Hypothalamus (tissue), 51 donors: ENCODE measurements at regions not wholly inside any gene's neighbourhood (a gene's known extent, or its start where the extent isn't known, plus 50 kb on each side); places are given as distances from the start of the nearest gene placed in this dataset.
"Not testable (repeated sequence)": the region's sequence is repeated elsewhere in the genome, so short reads cannot be mapped to it uniquely, and the experiment has no call there.

Experiments used
- DNase-seq, 51 donors: peaks; one replicate each; lab custom pipeline; 2025; lab: John Stamatoyannopoulos, UW

GRCh38 chr13:78100486-78100885, 181.9 kb upstream of the EDNRB start:
- DNase-seq = no peak

GRCh38 chr13:78098249-78098648, 179.6 kb upstream of the EDNRB start:
- no peak for DNase-seq

DNA sequence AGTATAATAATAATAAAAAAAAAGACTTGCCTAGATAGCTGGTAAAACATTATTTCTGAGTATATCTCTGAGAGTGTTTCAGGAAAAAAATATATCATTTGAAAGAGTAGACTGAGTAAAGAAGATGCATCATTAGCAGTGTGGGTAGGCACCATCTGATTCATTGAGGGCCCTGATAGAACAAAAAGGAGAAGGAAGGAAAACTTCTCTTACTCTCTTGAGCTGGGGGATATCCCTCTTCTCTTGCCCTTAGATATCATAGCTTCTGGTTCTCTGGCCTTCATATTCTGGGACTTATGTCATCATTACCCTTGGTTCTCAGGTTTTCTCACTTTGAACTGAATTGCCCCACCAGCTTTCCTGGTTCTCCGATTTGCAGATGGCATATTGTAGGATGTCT, 177.6 kb upstream of the EDNRB start:
- no peak for DNase-seq

- DNase-seq = no peak
Measured at GRCh38 chr13:78087966-78088678, 169.5 kb upstream of the EDNRB start.

GRCh38 chr13:78085434-78086225, 167.0 kb upstream of the EDNRB start:
- DNase-seq = no peak

GRCh38 chr13:78084401-78084800, 165.8 kb upstream of the EDNRB start:
- DNase-seq = no peak

DNA sequence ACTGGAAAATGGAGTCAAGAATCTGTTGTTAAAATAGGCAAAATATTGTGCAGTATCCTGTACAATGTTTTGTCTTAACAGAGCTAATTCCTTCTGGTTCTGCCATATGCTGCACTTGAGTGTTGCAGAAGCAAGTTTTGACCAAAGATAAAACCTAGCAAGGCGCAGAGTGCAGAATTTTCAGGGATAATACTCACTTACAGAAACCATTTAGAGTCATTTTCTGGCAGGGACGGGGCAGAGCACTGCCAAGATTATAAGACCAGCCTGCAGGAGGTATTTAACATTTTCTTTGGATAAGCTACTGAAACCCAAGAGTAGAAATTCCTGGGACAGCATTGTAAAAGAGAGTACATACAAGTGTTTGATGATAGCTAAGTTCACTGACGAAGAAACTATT, 159.5 kb upstream of the EDNRB start:
- no peak for DNase-seq

DNA sequence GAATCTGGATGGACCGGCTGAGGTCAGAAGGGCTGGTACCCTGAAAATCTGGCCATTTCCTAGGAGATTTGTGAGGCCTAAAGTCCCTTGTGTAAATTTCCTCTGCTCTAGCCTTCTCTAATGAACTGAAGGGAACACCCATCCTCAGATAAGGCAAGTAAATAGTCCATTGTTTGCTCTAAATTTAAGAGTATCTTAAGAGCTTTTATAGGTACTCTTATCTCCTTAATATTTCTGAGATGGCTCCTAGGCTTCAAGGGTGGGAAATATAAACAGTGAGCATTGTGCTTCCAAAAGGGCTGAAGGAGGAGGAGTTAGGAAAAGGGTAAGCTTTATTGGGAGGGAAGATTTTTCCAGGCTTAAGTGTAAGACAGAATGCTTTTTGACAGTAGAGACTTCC, 148.7 kb upstream of the EDNRB start:
- no peak for DNase-seq

- DNase-seq = no peak
Measured at GRCh38 chr13:78065141-78065540, 146.5 kb upstream of the EDNRB start.

DNA sequence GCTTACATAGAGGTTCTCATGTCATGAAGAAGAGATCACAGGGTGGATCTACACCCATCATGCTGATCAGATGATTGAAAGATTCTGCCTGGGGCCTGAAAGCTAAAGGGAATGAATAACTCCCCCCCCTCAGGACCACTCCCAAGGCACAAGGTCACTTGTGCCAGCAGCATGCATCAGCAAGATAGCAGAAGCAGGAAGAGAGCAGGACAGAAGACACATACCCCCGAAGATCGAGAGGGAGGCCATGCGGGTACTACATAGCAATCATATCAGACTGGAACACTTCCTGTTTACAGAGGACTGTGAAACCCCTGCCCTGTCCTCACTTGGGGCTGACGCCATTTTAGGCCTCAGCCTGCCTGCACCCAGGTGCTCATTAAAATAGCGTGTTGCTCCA, 143.2 kb upstream of the EDNRB start:
- no peak for DNase-seq

- DNase-seq = peak in 29 of 51 donors; percentile 3 to 64 (median 22)
Measured at GRCh38 chr13:78060966-78061365, 142.3 kb upstream of the EDNRB start.

GRCh38 chr13:78056865-78057264, 138.2 kb upstream of the EDNRB start:
- DNase-seq = not testable (repeated sequence)

DNA sequence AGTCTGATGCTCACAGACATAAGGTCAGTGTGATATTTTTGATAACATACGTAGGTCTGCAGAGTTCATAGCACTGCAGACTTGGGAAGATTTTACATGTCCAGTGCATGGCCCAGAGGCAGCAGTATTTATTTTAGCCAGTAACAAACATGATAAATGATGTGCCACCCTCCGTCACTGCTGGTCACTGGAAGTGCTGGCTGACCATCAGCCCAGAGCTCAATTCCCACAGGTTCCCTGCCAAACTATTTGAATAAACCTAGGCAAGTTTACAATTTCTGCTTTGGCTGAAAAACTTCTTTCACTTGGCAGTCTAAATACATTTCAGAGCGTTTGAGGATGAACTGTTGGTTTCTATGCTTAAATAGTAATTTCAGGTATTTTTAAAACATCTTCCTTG, 135.5 kb upstream of the EDNRB start:
- peak in 17 of 51 donors; percentile 1 to 62 (median 17) for DNase-seq

- no peak for DNase-seq
Measured at GRCh38 chr13:78047151-78047550, 128.5 kb upstream of the EDNRB start.

DNA sequence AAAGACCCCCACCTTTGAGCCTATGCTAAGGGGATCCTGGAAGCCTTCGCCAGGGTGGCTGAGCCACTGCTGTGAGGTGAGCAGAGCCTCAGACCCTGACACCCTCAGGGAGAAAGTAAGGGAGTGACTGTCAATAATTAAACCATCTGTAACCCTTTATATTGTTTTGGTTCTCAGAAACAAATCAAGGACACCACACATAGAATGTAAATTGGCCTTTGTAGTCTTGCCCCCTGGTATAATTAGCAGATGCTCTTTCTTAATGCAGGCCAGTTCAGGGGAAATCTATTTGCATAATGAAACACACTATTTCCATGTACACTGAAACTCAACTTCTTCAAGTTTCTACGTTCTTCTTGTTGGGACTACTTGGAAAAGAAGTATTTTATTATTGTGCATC, 127.7 kb upstream of the EDNRB start:
- DNase-seq = no peak

- no peak for DNase-seq
Measured at GRCh38 chr13:78045916-78046315, 127.3 kb upstream of the EDNRB start.

- DNase-seq = not testable (repeated sequence)
Measured at GRCh38 chr13:78041366-78041765, 122.7 kb upstream of the EDNRB start.

DNA sequence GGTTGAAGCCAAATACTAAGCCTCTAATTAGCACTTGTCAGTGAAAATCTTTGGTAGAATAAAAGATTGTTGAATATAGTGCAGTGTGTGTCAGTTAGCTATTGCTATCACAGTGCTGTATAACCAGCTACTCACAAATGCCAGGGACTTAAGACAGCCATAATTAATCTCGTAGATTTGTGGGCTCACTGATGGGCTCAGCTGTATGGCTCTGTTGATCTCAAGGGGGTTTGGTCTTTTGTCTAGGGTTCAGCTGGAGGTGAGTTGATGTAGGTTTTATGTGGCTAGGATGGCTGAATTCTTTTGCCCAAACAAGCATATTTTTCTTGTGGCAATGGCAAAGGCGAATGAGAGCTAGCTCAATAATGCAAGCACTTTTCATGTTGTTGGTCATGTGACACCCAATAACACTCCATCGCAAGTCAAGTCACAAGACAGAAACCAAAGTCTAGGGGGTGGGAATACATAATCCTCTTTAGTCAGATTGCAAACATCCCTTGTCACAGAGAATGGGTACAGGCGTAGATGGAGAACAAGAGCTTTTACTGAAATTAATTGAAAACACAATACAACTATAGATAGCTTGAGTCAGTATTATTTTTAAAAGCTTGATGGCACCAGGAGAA, 121.7 kb upstream of the EDNRB start:
- DNase-seq = no peak

- no peak for DNase-seq
Measured at GRCh38 chr13:78036841-78037240, 118.2 kb upstream of the EDNRB start.

DNA sequence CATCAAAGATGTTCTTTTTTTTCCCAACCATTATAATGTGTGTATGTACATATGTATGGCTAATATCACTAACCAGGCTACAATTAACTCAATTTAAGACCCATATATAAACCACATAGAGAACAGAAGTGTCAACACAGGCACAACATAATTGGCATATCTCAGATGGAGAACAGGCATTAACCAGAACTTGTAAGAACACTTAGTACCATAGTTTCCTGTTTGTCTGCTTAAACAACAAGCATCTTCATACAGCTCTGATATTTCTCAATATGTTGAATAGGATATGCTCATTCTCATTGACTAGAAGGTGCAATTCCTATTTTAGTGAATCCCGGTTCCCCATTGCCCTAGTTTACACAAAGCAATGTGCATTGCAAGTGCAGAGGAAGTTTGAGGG, 116.9 kb upstream of the EDNRB start:
- no peak for DNase-seq

GRCh38 chr13:78033509-78033908, 114.9 kb upstream of the EDNRB start:
- DNase-seq = no peak

DNA sequence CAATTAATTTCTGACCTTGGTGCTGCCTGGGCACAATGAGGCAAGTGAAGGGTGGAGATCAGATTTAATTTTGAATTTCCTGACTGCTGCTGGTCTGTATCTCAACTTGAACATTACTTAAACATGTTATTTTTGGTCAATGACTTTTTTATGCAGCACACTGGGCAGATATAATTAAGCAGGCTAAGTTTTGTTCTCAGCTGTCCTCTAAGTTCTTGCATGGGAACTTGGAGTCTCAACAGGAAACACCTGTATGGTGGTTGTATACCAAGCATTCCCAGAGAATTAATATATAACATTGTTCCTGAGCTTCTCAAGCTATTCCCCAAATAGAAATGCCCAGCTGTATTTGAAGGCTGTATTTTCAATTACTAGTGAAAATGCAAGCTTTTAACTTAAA, 113.5 kb upstream of the EDNRB start:
- no peak for DNase-seq
